Suprapubic skin (tissue), 4 donors: ENCODE measurements at regions not wholly inside any gene's neighbourhood (a gene's known extent, or its start where the extent isn't known, plus 50 kb on each side); places are given as distances from the start of the nearest gene placed in this dataset.

Experiments
- CTCF ChIP-seq, 2 donors: fragments of 200-600 bp in 1 of 2; fragments of 450-650 bp in 1 of 2; sonication (generic) in 1 of 2; IDR thresholded peaks; one replicate each; pipeline ENCODE4 v1.5.1; 2016 to 2019; ENCODE audit warnings: antibody characterized with exemption in 2 of 2, mild to moderate bottlenecking in 1 of 2, moderate library complexity in 1 of 2
- EP300 ChIP-seq: sonication (generic); formaldehyde crosslinking; IDR thresholded peaks from one replicate; pipeline ENCODE4 v1.6.1; 2017; ENCODE audit warnings: antibody characterized with exemption
- POLR2A ChIP-seq, 2 donors: fragments of 450-650 bp; IDR thresholded peaks; one replicate each; pipeline ENCODE4 v1.6.1; 2017; ENCODE audit warnings: antibody characterized with exemption in 2 of 2, mild to moderate bottlenecking in 2 of 2, moderate library complexity in 2 of 2
- POLR2AphosphoS5 ChIP-seq, 3 donors: sonication (generic); formaldehyde crosslinking; IDR thresholded peaks; one replicate each; pipeline ENCODE4 v1.6.1; 2017; ENCODE audit warnings: antibody characterized with exemption in 3 of 3

GRCh38 chr1:114203595-114204128 lies 50.0 kb upstream of the SYT6 start:
- TF ChIP-seq POLR2A (IDR thresholded peaks at IDR 0.05) (no peak), CTCF (IDR thresholded peaks at IDR 0.05) (no peak), EP300 (no peak), POLR2AphosphoS5 (IDR thresholded peaks at IDR 0.05) (no peak)
